Erythroblast (primary cell): ENCODE measurements at regions not wholly inside any gene's neighbourhood (a gene's known extent, or its start where the extent isn't known, plus 50 kb on each side); places are given as distances from the start of the nearest gene placed in this dataset.

Source experiments
- GATA1 ChIP-seq: IDR thresholded peaks from 2 replicates; pipeline ENCODE4 v1.6.1; 2011; ENCODE audit warnings: low read depth, mild to moderate bottlenecking, control low read depth, low read length, moderate library complexity
- POLR2A ChIP-seq: IDR thresholded peaks from 2 replicates; pipeline ENCODE4 v1.6.1; 2011; ENCODE audit warnings: mild to moderate bottlenecking, low read length

- TF ChIP-seq POLR2A (no peak), GATA1 (no peak)
Measured at GRCh38 chr1:193471981-193472380, 285.6 kb upstream of the B3GALT2 start.
